HG03196 (cell line): ENCODE measurements at regions not wholly inside any gene's neighbourhood (a gene's known extent, or its start where the extent isn't known, plus 50 kb on each side); places are given as distances from the start of the nearest gene placed in this dataset.
"Not testable (repeated sequence)": the region's sequence is repeated elsewhere in the genome, so short reads cannot be mapped to it uniquely, and the experiment has no call there.

Source experiments
- ATAC-seq: cut with Tn5 transposase; IDR thresholded peaks from one replicate; pipeline ENCODE4 v1.9.1; 2021; ENCODE audit not compliant: unreplicated experiment

GRCh38 chrX:1016926-1017325 lies 195.5 kb downstream of the CRLF2 start:
- ATAC-seq, result not testable (repeated sequence)

- not testable (repeated sequence) for ATAC-seq
Measured at GRCh38 chrX:1016281-1016680, 196.2 kb downstream of the CRLF2 start.

- ATAC-seq, result no peak
Measured at GRCh38 chrX:1012678-1013300, 199.7 kb downstream of the CRLF2 start.

GRCh38 chrX:1011691-1012283 lies 200.7 kb downstream of the CRLF2 start:
- no peak for ATAC-seq

- ATAC-seq, result no peak
Measured at GRCh38 chrX:1009771-1010170, 202.7 kb downstream of the CRLF2 start.

- no peak for ATAC-seq
Measured at GRCh38 chrX:1006156-1006730, 206.2 kb downstream of the CRLF2 start.

GRCh38 chrX:1002611-1003010 lies 209.8 kb downstream of the CRLF2 start:
- ATAC-seq, result no peak

- ATAC-seq, result no peak
Measured at GRCh38 chrX:997631-998137, 214.8 kb downstream of the CRLF2 start.

GRCh38 chrX:994780-995179 lies 217.7 kb downstream of the CRLF2 start:
- no peak for ATAC-seq

- ATAC-seq, result no peak
Measured at GRCh38 chrX:989959-990510, 222.4 kb downstream of the CRLF2 start.

GRCh38 chrX:988530-988929 lies 223.9 kb downstream of the CRLF2 start:
- not testable (repeated sequence) for ATAC-seq

GRCh38 chrX:981791-982626 lies 230.4 kb downstream of the CRLF2 start:
- no peak for ATAC-seq

- ATAC-seq, result no peak
Measured at GRCh38 chrX:980587-981235, 231.7 kb downstream of the CRLF2 start.

- ATAC-seq, result not testable (repeated sequence)
Measured at GRCh38 chrX:979127-979526, 233.3 kb downstream of the CRLF2 start.

GRCh38 chrX:973010-973632 lies 239.3 kb downstream of the CRLF2 start:
- no peak for ATAC-seq

- no peak for ATAC-seq
Measured at GRCh38 chrX:968148-968965, 244.1 kb downstream of the CRLF2 start.

GRCh38 chrX:966396-967070 lies 245.9 kb downstream of the CRLF2 start:
- no peak for ATAC-seq

GRCh38 chrX:964831-965416 lies 247.5 kb downstream of the CRLF2 start:
- ATAC-seq, result no peak
